Left ventricle myocardium inferior (tissue), 1 donor: ENCODE measurements at regions not wholly inside any gene's neighbourhood (a gene's known extent, or its start where the extent isn't known, plus 50 kb on each side); places are given as distances from the start of the nearest gene placed in this dataset.

Experiments
- DNase-seq: peaks from one replicate; pipeline ENCODE4 v3.0.0-alpha.2; 2020
- H3K27ac ChIP-seq: fragments of 200-600 bp; replicated peaks from 2 replicates; pipeline ENCODE4 v1.8.0; 2021
- H3K27me3 ChIP-seq: fragments of 200-600 bp; 2 replicates; pipeline ENCODE4 v1.8.0; 2021; ENCODE audit warnings: low read depth
- H3K36me3 ChIP-seq: fragments of 200-600 bp; 2 replicates; pipeline ENCODE4 v1.8.0; 2021
- H3K4me1 ChIP-seq: fragments of 200-600 bp; 2 replicates; pipeline ENCODE4 v1.8.0; 2021
- H3K4me3 ChIP-seq: fragments of 200-600 bp; 2 replicates; pipeline ENCODE4 v1.8.0; 2021; ENCODE audit warnings: mild to moderate bottlenecking, moderate library complexity
- H3K9me3 ChIP-seq: fragments of 200-600 bp; replicated peaks from 2 replicates; pipeline ENCODE4 v1.8.0; 2021
- CTCF ChIP-seq: fragments of 200-600 bp; IDR thresholded peaks from 2 replicates; pipeline ENCODE4 v1.8.0; 2021; ENCODE audit warnings: antibody characterized with exemption, mild to moderate bottlenecking, borderline replicate concordance
- intact Hi-C: fragments of 100-400 bp; cut with micrococcal nuclease; formaldehyde crosslinking; loops from one replicate; pipeline ENCODE4 v1.11.0; 2022
- donor health status: DM: no; HTN: yes; CAD: no; lungs with severe emphysema.

- Histone ChIP-seq H3K4me1 (peaks cover 18% of the 10 kb centered on the region), H3K9me3 (peaks cover 3% of the 10 kb centered on the region), H3K4me3 (no peak overlapping the region), H3K27me3 (no peaks in the 10 kb centered on the region), H3K27ac (peak overlapping the region; percentile 20), H3K36me3 (no peaks in the 10 kb centered on the region)
- intact Hi-C loops, result no loop called here
- no peak for TF ChIP-seq CTCF
- DNase-seq, result no peak
Observed at GRCh38 chr4:155473420-155474095, 96.8 kb upstream of the MAP9 start.

- H3K36me3 ChIP-seq, result no peaks in the 10 kb centered on the region
- no peak overlapping the region for H3K4me3 ChIP-seq
- intact Hi-C loops, result no loop called here
- no peak for TF ChIP-seq CTCF
- H3K27ac ChIP-seq, result no peak overlapping the region
- no peaks in the 10 kb centered on the region for H3K27me3 ChIP-seq
- peaks cover 10% of the 10 kb centered on the region for H3K4me1 ChIP-seq
- no peak for DNase-seq
- no peaks in the 10 kb centered on the region for H3K9me3 ChIP-seq
Observed at GRCh38 chr4:155468282-155468681, 91.5 kb upstream of the MAP9 start.

- H3K4me3 ChIP-seq, result no peak overlapping the region
- no peaks in the 10 kb centered on the region for H3K36me3 ChIP-seq
- H3K27me3 ChIP-seq, result no peaks in the 10 kb centered on the region
- no peak for TF ChIP-seq CTCF
- no peaks in the 10 kb centered on the region for H3K9me3 ChIP-seq
- no peak for DNase-seq
- intact Hi-C loops, result no loop called here
- peaks cover 3% of the 10 kb centered on the region for H3K4me1 ChIP-seq
- H3K27ac ChIP-seq, result no peak overlapping the region
Observed at GRCh38 chr4:155450676-155451075, 73.9 kb upstream of the MAP9 start.

GRCh38 chr4:155445306-155445705 is 68.5 kb upstream of the MAP9 start:
- Histone ChIP-seq H3K4me1 (peaks cover 18% of the 10 kb centered on the region), H3K27me3 (no peaks in the 10 kb centered on the region), H3K36me3 (no peaks in the 10 kb centered on the region), H3K9me3 (no peaks in the 10 kb centered on the region), H3K4me3 (no peak overlapping the region), H3K27ac (no peak overlapping the region)
- TF ChIP-seq CTCF, result no peak
- DNase-seq, result no peak
- intact Hi-C loops, result no loop called here

GRCh38 chr4:155444721-155445120 is 68.0 kb upstream of the MAP9 start:
- Histone ChIP-seq H3K27ac (no peak overlapping the region), H3K4me1 (peaks cover 18% of the 10 kb centered on the region), H3K4me3 (no peak overlapping the region), H3K36me3 (no peaks in the 10 kb centered on the region), H3K9me3 (no peaks in the 10 kb centered on the region), H3K27me3 (no peaks in the 10 kb centered on the region)
- intact Hi-C loops, result no loop called here
- DNase-seq, result no peak
- no peak for TF ChIP-seq CTCF
